ENCODE measurements at regions not wholly inside any gene's neighbourhood (a gene's known extent, or its start where the extent isn't known, plus 50 kb on each side); places are given as distances from the start of the nearest gene placed in this dataset.

GRCh38 chr14:98593361-98593761, 678.6 kb downstream of the BCL11B start:
- DNase-seq (ENCODE audit: low read depth in 4 of 4, low spot score in 2 of 4): no peak

GRCh38 chr14:98594156-98594555, 677.8 kb downstream of the BCL11B start:
- no peak for DNase-seq (ENCODE audit: low read depth in 4 of 4, low spot score in 2 of 4)

- DNase-seq (ENCODE audit: low read depth in 4 of 4, low spot score in 2 of 4): no peak
These were observed 673.4 kb downstream of the BCL11B start for GRCh38 chr14:98598576-98598975.

- DNase-seq (ENCODE audit: low read depth in 4 of 4, low spot score in 2 of 4): no peak
These were observed 672.9 kb downstream of the BCL11B start for GRCh38 chr14:98599082-98599481.

- DNase-seq (ENCODE audit: low read depth in 4 of 4, low spot score in 2 of 4): no peak
These were observed 669.0 kb downstream of the BCL11B start for GRCh38 chr14:98602983-98603382.

GRCh38 chr14:98605043-98605442, 667.0 kb downstream of the BCL11B start:
- DNase-seq (ENCODE audit: low read depth in 4 of 4, low spot score in 2 of 4): no peak

- no peak for DNase-seq (ENCODE audit: low read depth in 4 of 4, low spot score in 2 of 4)
These were observed 665.9 kb downstream of the BCL11B start for GRCh38 chr14:98606041-98606640.

GRCh38 chr14:98606816-98607215, 665.2 kb downstream of the BCL11B start:
- DNase-seq (ENCODE audit: low read depth in 4 of 4, low spot score in 2 of 4): no peak

GRCh38 chr14:98607341-98607910, 664.6 kb downstream of the BCL11B start:
- DNase-seq (ENCODE audit: low read depth in 4 of 4, low spot score in 2 of 4): no peak

- no peak for DNase-seq (ENCODE audit: low read depth in 4 of 4, low spot score in 2 of 4)
These were observed 663.6 kb downstream of the BCL11B start for GRCh38 chr14:98608071-98609060.

- DNase-seq (ENCODE audit: low read depth in 4 of 4, low spot score in 2 of 4): no peak
These were observed 659.4 kb downstream of the BCL11B start for GRCh38 chr14:98612434-98613200.

GRCh38 chr14:98614741-98615140, 657.3 kb downstream of the BCL11B start:
- no peak for DNase-seq (ENCODE audit: low read depth in 4 of 4, low spot score in 2 of 4)

- no peak for DNase-seq (ENCODE audit: low read depth in 4 of 4, low spot score in 2 of 4)
These were observed 649.6 kb downstream of the BCL11B start for GRCh38 chr14:98622208-98623051.

GRCh38 chr14:98623788-98624415, 648.1 kb downstream of the BCL11B start:
- no peak for DNase-seq (ENCODE audit: low read depth in 4 of 4, low spot score in 2 of 4)

GRCh38 chr14:98633380-98633779, 638.6 kb downstream of the BCL11B start:
- DNase-seq (ENCODE audit: low read depth in 4 of 4, low spot score in 2 of 4): peak in 1 of 4 donors; percentile 5

- no peak for DNase-seq (ENCODE audit: low read depth in 4 of 4, low spot score in 2 of 4)
These were observed 637.8 kb downstream of the BCL11B start for GRCh38 chr14:98634043-98634820.

GRCh38 chr14:98638366-98638765, 633.6 kb downstream of the BCL11B start:
- DNase-seq (ENCODE audit: low read depth in 4 of 4, low spot score in 2 of 4): no peak

GRCh38 chr14:98647754-98648153, 624.2 kb downstream of the BCL11B start:
- DNase-seq (ENCODE audit: low read depth in 4 of 4, low spot score in 2 of 4): no peak

GRCh38 chr14:98651037-98651436, 621.0 kb downstream of the BCL11B start:
- DNase-seq (ENCODE audit: low read depth in 4 of 4, low spot score in 2 of 4): no peak

Data from left renal cortex interstitium (tissue), 4 donors.